B cell (primary cell): ENCODE measurements at regions not wholly inside any gene's neighbourhood (a gene's known extent, or its start where the extent isn't known, plus 50 kb on each side); places are given as distances from the start of the nearest gene placed in this dataset.

Source experiments
- EZH2 ChIP-seq: IDR thresholded peaks from 2 replicates; pipeline ENCODE4 v1.6.1; 2012; ENCODE audit warnings: borderline replicate concordance, low read depth, mild to moderate bottlenecking, moderate library complexity, low read length; ENCODE audit not compliant: insufficient read depth, poor library complexity, severe bottlenecking
- TF ChIP-seq, protein P1 (sequence below): fragments of 200-600 bp; IDR thresholded peaks from one replicate; pipeline ENCODE4 v1.8.0; 2022; ENCODE audit warnings: antibody characterized with exemption, mild to moderate bottlenecking

DNA sequence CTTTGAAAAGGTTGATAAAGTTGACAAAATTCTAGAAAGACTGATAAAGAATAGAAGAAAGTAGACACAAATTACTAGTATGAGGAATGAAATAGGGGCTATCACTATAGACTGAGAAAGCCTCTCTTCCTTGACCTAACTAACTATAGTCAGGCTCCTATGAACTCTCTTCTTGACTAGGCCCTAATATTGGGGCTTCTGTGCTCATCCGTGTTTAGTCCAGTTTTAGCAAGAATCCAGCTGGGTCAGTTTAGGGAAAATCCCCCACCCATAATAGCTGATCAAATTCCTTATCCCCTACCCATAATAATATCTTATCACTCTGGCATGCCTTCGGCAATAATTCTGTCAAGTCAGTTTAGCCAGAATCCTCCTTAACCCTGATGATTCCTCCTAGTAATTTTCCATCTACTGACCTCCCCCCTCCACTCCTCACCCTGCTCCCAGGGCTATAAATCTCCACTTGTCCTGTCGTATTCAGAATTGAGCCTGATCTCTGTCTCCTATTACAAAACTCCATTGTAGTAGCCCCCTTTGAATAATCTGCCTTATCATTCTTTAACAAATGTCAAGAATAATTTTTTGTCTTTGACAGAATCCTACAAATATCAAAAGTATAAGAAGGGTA lies 138.1 kb downstream of the TFAP2A start:
- TF ChIP-seq, protein P1, sequence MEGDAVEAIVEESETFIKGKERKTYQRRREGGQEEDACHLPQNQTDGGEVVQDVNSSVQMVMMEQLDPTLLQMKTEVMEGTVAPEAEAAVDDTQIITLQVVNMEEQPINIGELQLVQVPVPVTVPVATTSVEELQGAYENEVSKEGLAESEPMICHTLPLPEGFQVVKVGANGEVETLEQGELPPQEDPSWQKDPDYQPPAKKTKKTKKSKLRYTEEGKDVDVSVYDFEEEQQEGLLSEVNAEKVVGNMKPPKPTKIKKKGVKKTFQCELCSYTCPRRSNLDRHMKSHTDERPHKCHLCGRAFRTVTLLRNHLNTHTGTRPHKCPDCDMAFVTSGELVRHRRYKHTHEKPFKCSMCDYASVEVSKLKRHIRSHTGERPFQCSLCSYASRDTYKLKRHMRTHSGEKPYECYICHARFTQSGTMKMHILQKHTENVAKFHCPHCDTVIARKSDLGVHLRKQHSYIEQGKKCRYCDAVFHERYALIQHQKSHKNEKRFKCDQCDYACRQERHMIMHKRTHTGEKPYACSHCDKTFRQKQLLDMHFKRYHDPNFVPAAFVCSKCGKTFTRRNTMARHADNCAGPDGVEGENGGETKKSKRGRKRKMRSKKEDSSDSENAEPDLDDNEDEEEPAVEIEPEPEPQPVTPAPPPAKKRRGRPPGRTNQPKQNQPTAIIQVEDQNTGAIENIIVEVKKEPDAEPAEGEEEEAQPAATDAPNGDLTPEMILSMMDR = no peak
- no peak for TF ChIP-seq EZH2
